SK-N-MC (cell line): ENCODE measurements at regions not wholly inside any gene's neighbourhood (a gene's known extent, or its start where the extent isn't known, plus 50 kb on each side); places are given as distances from the start of the nearest gene placed in this dataset.
"Not testable (repeated sequence)": the region's sequence is repeated elsewhere in the genome, so short reads cannot be mapped to it uniquely, and the experiment has no call there.

ENCODE experiments used
- DNase-seq: peaks from one replicate; pipeline ENCODE4 v3.0.0-alpha.2; 2011; ENCODE audit warnings: low read depth, low spot score
- H3K27ac ChIP-seq: fragments of 200-600 bp; sonication (generic); 2 replicates; pipeline ENCODE4 v1.5.1; 2016; ENCODE audit warnings: mixed run types
- H3K36me3 ChIP-seq: fragments of 200-600 bp; sonication (generic); 2 replicates; pipeline ENCODE4 v1.6.1; 2017; ENCODE audit warnings: antibody characterized with exemption, low read length, mixed read lengths; ENCODE audit not compliant: insufficient read depth
- H3K4me3 ChIP-seq: fragments of 200-600 bp; sonication (generic); 2 replicates; pipeline ENCODE4 v1.5.1; 2016
- H3K9ac ChIP-seq: fragments of 200-600 bp; sonication (generic); 2 replicates; pipeline ENCODE4 v1.8.0; 2017; ENCODE audit warnings: mixed run types, mixed read lengths; ENCODE audit not compliant: insufficient read length
- H3K9me3 ChIP-seq: fragments of 200-600 bp; sonication (generic); 2 replicates; pipeline ENCODE4 v1.6.1; 2017; ENCODE audit warnings: low read depth, mild to moderate bottlenecking, antibody characterized with exemption, low read length, moderate library complexity, mixed read lengths
- EZH2 ChIP-seq: fragments of 200-600 bp; sonication (generic); IDR thresholded peaks from one replicate; pipeline ENCODE4 v1.6.1; 2017; ENCODE audit warnings: antibody characterized with exemption
- FOXP2 ChIP-seq: optimal IDR thresholded peaks from 2 replicates; pipeline ENCODE3; 2011; ENCODE audit warnings: mild to moderate bottlenecking, moderate library complexity; ENCODE audit not compliant: insufficient read depth; ENCODE audit errors: extremely low read length, control extremely low read depth
- POLR2AphosphoS5 ChIP-seq: IDR thresholded peaks from 2 replicates; pipeline ENCODE4 v1.6.1; 2012; ENCODE audit warnings: mild to moderate bottlenecking, low read depth, low read length, borderline replicate concordance

- H3K27ac ChIP-seq, result no peak overlapping the region
- no peak for DNase-seq
- H3K9me3 ChIP-seq, result no peaks in the 10 kb centered on the region
- TF ChIP-seq EZH2 (no peak), POLR2AphosphoS5 (no peak), FOXP2 (no peak)
- no peak overlapping the region for H3K9ac ChIP-seq
- H3K36me3 ChIP-seq, result no peaks in the 10 kb centered on the region
- H3K4me3 ChIP-seq, result no peak overlapping the region
Observed at GRCh38 chr5:20347334-20347733, 359.3 kb upstream of the CDH18 start.

- Histone ChIP-seq H3K9ac (no peak overlapping the region), H3K36me3 (no peaks in the 10 kb centered on the region), H3K4me3 (no peak overlapping the region), H3K9me3 (no peaks in the 10 kb centered on the region), H3K27ac (no peak overlapping the region)
- TF ChIP-seq EZH2, result no peak
- no peak for TF ChIP-seq POLR2AphosphoS5
- no peak for TF ChIP-seq FOXP2
- DNase-seq, result no peak
Observed at GRCh38 chr5:20340126-20340525, 352.1 kb upstream of the CDH18 start.

GRCh38 chr5:20335978-20336377 lies 348.0 kb upstream of the CDH18 start:
- Histone ChIP-seq H3K27ac (no peak overlapping the region), H3K36me3 (no peaks in the 10 kb centered on the region), H3K9ac (no peak overlapping the region), H3K4me3 (no peak overlapping the region), H3K9me3 (no peaks in the 10 kb centered on the region)
- no peak for TF ChIP-seq POLR2AphosphoS5
- no peak for DNase-seq

- no peak overlapping the region for H3K9ac ChIP-seq
- no peaks in the 10 kb centered on the region for H3K36me3 ChIP-seq
- no peak for DNase-seq
- H3K27ac ChIP-seq, result no peak overlapping the region
- TF ChIP-seq EZH2 (no peak), POLR2AphosphoS5 (no peak), FOXP2 (no peak)
- H3K9me3 ChIP-seq, result no peaks in the 10 kb centered on the region
- no peak overlapping the region for H3K4me3 ChIP-seq
Observed at GRCh38 chr5:20331826-20332225, 343.8 kb upstream of the CDH18 start.

GRCh38 chr5:20323323-20323722 lies 335.3 kb upstream of the CDH18 start:
- no peaks in the 10 kb centered on the region for H3K9me3 ChIP-seq
- no peak overlapping the region for H3K4me3 ChIP-seq
- DNase-seq, result no peak
- H3K36me3 ChIP-seq, result no peaks in the 10 kb centered on the region
- H3K27ac ChIP-seq, result no peak overlapping the region
- TF ChIP-seq FOXP2 (no peak), EZH2 (no peak), POLR2AphosphoS5 (no peak)
- H3K9ac ChIP-seq, result no peak overlapping the region

GRCh38 chr5:20307391-20307790 lies 319.4 kb upstream of the CDH18 start:
- H3K9me3 ChIP-seq, result no peaks in the 10 kb centered on the region
- H3K36me3 ChIP-seq, result no peaks in the 10 kb centered on the region
- TF ChIP-seq FOXP2 (no peak), EZH2 (no peak), POLR2AphosphoS5 (no peak)
- no peak overlapping the region for H3K27ac ChIP-seq
- no peak for DNase-seq
- H3K4me3 ChIP-seq, result no peak overlapping the region
- no peak overlapping the region for H3K9ac ChIP-seq

- TF ChIP-seq FOXP2, result no peak
- no peak for TF ChIP-seq EZH2
- no peak for TF ChIP-seq POLR2AphosphoS5
- no peak overlapping the region for H3K27ac ChIP-seq
- H3K9me3 ChIP-seq, result no peaks in the 10 kb centered on the region
- no peaks in the 10 kb centered on the region for H3K36me3 ChIP-seq
- DNase-seq, result no peak
- no peak overlapping the region for H3K4me3 ChIP-seq
- no peak overlapping the region for H3K9ac ChIP-seq
Observed at GRCh38 chr5:20305463-20305862, 317.5 kb upstream of the CDH18 start.

GRCh38 chr5:20304570-20304969 lies 316.6 kb upstream of the CDH18 start:
- H3K9ac ChIP-seq, H3K36me3 ChIP-seq, H3K27ac ChIP-seq, H3K9me3 ChIP-seq, DNase-seq, H3K4me3 ChIP-seq: not testable (repeated sequence)

- H3K36me3 ChIP-seq, result no peaks in the 10 kb centered on the region
Observed at GRCh38 chr5:20300110-20300509, 312.1 kb upstream of the CDH18 start.

GRCh38 chr5:20294696-20295095 lies 306.7 kb upstream of the CDH18 start:
- no peak overlapping the region for H3K27ac ChIP-seq
- no peaks in the 10 kb centered on the region for H3K9me3 ChIP-seq
- no peak overlapping the region for H3K4me3 ChIP-seq
- H3K9ac ChIP-seq, result no peak overlapping the region
- no peak for TF ChIP-seq EZH2
- no peak for TF ChIP-seq FOXP2
- no peak for TF ChIP-seq POLR2AphosphoS5
- H3K36me3 ChIP-seq, result no peaks in the 10 kb centered on the region
- DNase-seq, result no peak

More at GRCh38 chr5:20300110-20300509, 312.1 kb upstream of the CDH18 start:
- Histone ChIP-seq H3K9ac (no peak overlapping the region), H3K27ac (no peak overlapping the region), H3K4me3 (no peak overlapping the region), H3K9me3 (no peaks in the 10 kb centered on the region)
- TF ChIP-seq POLR2AphosphoS5 (no peak), EZH2 (no peak), FOXP2 (no peak)
- no peak for DNase-seq
